ENCODE measurements at regions not wholly inside any gene's neighbourhood (a gene's known extent, or its start where the extent isn't known, plus 50 kb on each side); places are given as distances from the start of the nearest gene placed in this dataset.

- no TSS peak for BruUV-seq (replicated peaks)
- H3K27me3 ChIP-seq (ENCODE audit: insufficient read depth, low read length): peaks cover 4% of the 10 kb centered on the region; the same call in 1 of the 2 replicates
- H3K4me1 ChIP-seq (ENCODE audit: control insufficient read depth in 1 of 2, insufficient read depth in 2 of 2, low read length in 2 of 2): no peaks in the 10 kb centered on the region
- no peaks in the 10 kb centered on the region for H3K36me3 ChIP-seq (ENCODE audit: control insufficient read depth in 1 of 2, insufficient read depth in 2 of 2, low read length in 2 of 2)
- H3K4me2 ChIP-seq (ENCODE audit: low read length): no peak overlapping the region
- ChIA-PET POLR2A (no interaction called here), RAD21 (ENCODE audit: low non-redundant PET in 1 of 2, low total read pairs in 2 of 2, uncharacterized antibody in 2 of 2, unreplicated experiment in 2 of 2) (no interaction called here), CTCF (no interaction called here)
- no peak overlapping the region for H3K4me3 ChIP-seq (replicated peaks in 1 of 2; ENCODE audit: low read depth in 1 of 2, low read length in 2 of 2)
- no peaks in the 10 kb centered on the region for H4K20me1 ChIP-seq (ENCODE audit: insufficient read depth)
- TF ChIP-seq SIN3A (IDR thresholded peaks at IDR 0.05; ENCODE audit: low read depth) (no peak), ZNF274 (IDR thresholded peaks at IDR 0.05; ENCODE audit: low read depth, low read length) (no peak), TCF7L2 (IDR thresholded peaks at IDR 0.05; ENCODE audit: borderline replicate concordance, extremely low read depth, insufficient read depth, insufficient read length) (no peak), CBX3 (IDR thresholded peaks at IDR 0.05; ENCODE audit: low read depth) (no peak), EGR1 (IDR thresholded peaks at IDR 0.05; ENCODE audit: low read depth) (no peak), EZH2phosphoT487 (IDR thresholded peaks at IDR 0.05; ENCODE audit: borderline replicate concordance) (no peak), FOSL1 (IDR thresholded peaks at IDR 0.05; ENCODE audit: low read depth) (no peak), YY1 (IDR thresholded peaks at IDR 0.05; ENCODE audit: extremely low read depth, insufficient replicate concordance, low read depth, low read length) (no peak), POLR2A (IDR thresholded peaks at IDR 0.05; ENCODE audit: borderline replicate concordance, extremely low read depth, insufficient read depth, insufficient read length) (no peak), REST (IDR thresholded peaks at IDR 0.05; ENCODE audit: low read depth) (no peak)
- TF ChIP-seq, protein P1, sequence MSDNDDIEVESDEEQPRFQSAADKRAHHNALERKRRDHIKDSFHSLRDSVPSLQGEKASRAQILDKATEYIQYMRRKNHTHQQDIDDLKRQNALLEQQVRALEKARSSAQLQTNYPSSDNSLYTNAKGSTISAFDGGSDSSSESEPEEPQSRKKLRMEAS (IDR thresholded peaks at IDR 0.05): no peak
- no peaks in the 10 kb centered on the region for H3K9me2 ChIP-seq (ENCODE audit: insufficient read depth)
- H3K9ac ChIP-seq (ENCODE audit: low read length): no peak overlapping the region
- DNase-seq (ENCODE audit: low read depth, low spot score) (no peak), ATAC-seq (no peak)
- H3K9me3 ChIP-seq (ENCODE audit: control insufficient read depth in 1 of 2, insufficient read depth in 1 of 2, low read depth in 1 of 2, low read length in 2 of 2): no peaks in the 10 kb centered on the region
- intact Hi-C loops (cut with micrococcal nuclease): no loop called here
- H3K27ac ChIP-seq (ENCODE audit: low read depth, low read length): no peak overlapping the region
- no peaks in the 10 kb centered on the region for H3K79me2 ChIP-seq (ENCODE audit: insufficient read depth, low read length)
- H2AFZ ChIP-seq (ENCODE audit: low read depth, low read length, poor library complexity, severe bottlenecking): no peak overlapping the region
These were observed 69.8 kb downstream of the METRNL start for GRCh38 chr17:83149029-83149725.
